SK-N-SH treated with all-trans-retinoic acid at 6 μM for 48 hours (cell line): ENCODE measurements at regions not wholly inside any gene's neighbourhood (a gene's known extent, or its start where the extent isn't known, plus 50 kb on each side); places are given as distances from the start of the nearest gene placed in this dataset.

ENCODE experiments used
- ATAC-seq: fragments of 200-7000 bp; cut with Tn5 transposase; 3 replicates; pipeline ENCODE4 v1.9.1; 2020; ENCODE audit warnings: mild to moderate bottlenecking, moderate library complexity
- ARNTL ChIP-seq: fragments of 450-650 bp; formaldehyde crosslinking; IDR thresholded peaks from 2 replicates; pipeline ENCODE4 v1.5.0; 2020; ENCODE audit warnings: low read depth, mild to moderate bottlenecking, moderate library complexity, borderline replicate concordance
- BACH2 ChIP-seq: fragments of 250-450 bp; sonication (Bioruptor Pico); IDR thresholded peaks from 2 replicates; pipeline ENCODE4 v1.9.0; 2021; ENCODE audit warnings: mild to moderate bottlenecking, borderline replicate concordance
- CREB5 ChIP-seq: fragments of 250-450 bp; sonication (Bioruptor Pico); IDR thresholded peaks from 2 replicates; pipeline ENCODE4 v1.5.1; 2020; ENCODE audit warnings: low read depth, mild to moderate bottlenecking, moderate library complexity
- CSDC2 ChIP-seq: fragments of 250-450 bp; sonication (Bioruptor Pico); IDR thresholded peaks from 2 replicates; pipeline ENCODE4 v1.5.0; 2020; ENCODE audit warnings: mild to moderate bottlenecking, moderate library complexity
- ESRRG ChIP-seq: fragments of 250-450 bp; sonication (Bioruptor Pico); IDR thresholded peaks from 2 replicates; pipeline ENCODE4 v1.6.1; 2021; ENCODE audit warnings: mild to moderate bottlenecking
- GLIS3 ChIP-seq: fragments of 250-450 bp; sonication (Bioruptor Pico); IDR thresholded peaks from 2 replicates; pipeline ENCODE4 v1.5.0; 2020; ENCODE audit warnings: mild to moderate bottlenecking, moderate library complexity
- ISL1 ChIP-seq: fragments of 250-450 bp; sonication (Bioruptor Pico); IDR thresholded peaks from 2 replicates; pipeline ENCODE4 v2.1.2; 2022; ENCODE audit warnings: mild to moderate bottlenecking, moderate library complexity
- POU6F1 ChIP-seq: fragments of 250-450 bp; sonication (Bioruptor Pico); IDR thresholded peaks from 2 replicates; pipeline ENCODE4 v1.8.0; 2021; ENCODE audit warnings: low read depth, mild to moderate bottlenecking, moderate library complexity, borderline replicate concordance
- PPARA ChIP-seq: fragments of 250-450 bp; sonication (Bioruptor Pico); IDR thresholded peaks from 2 replicates; pipeline ENCODE4 v1.5.0; 2020; ENCODE audit warnings: mild to moderate bottlenecking, borderline replicate concordance
- RARB ChIP-seq: fragments of 250-450 bp; sonication (Bioruptor Pico); IDR thresholded peaks from 2 replicates; pipeline ENCODE4 v1.8.0; 2021; ENCODE audit warnings: mild to moderate bottlenecking, moderate library complexity
- TCF4 ChIP-seq: fragments of 250-450 bp; sonication (Bioruptor Pico); IDR thresholded peaks from 2 replicates; pipeline ENCODE4 v1.8.0; 2021; ENCODE audit warnings: mild to moderate bottlenecking, moderate library complexity, borderline replicate concordance
- TOX ChIP-seq: fragments of 250-450 bp; sonication (Bioruptor Pico); IDR thresholded peaks from 2 replicates; pipeline ENCODE4 v1.8.0; 2021; ENCODE audit warnings: mild to moderate bottlenecking, moderate library complexity, borderline replicate concordance
- TSHZ2 ChIP-seq: fragments of 250-450 bp; sonication (Bioruptor Pico); IDR thresholded peaks from 2 replicates; pipeline ENCODE4 v1.5.0; 2020; ENCODE audit warnings: mild to moderate bottlenecking, moderate library complexity
- ZC3H10 ChIP-seq: fragments of 250-450 bp; sonication (Bioruptor Pico); IDR thresholded peaks from 2 replicates; pipeline ENCODE4 v1.5.1; 2021; ENCODE audit warnings: mild to moderate bottlenecking, moderate library complexity
- ZFP3 ChIP-seq: fragments of 250-450 bp; sonication (Bioruptor Pico); IDR thresholded peaks from 2 replicates; pipeline ENCODE4 v1.5.0; 2020; ENCODE audit warnings: mild to moderate bottlenecking, moderate library complexity
- ZFP30 ChIP-seq: fragments of 450-650 bp; formaldehyde crosslinking; IDR thresholded peaks from 2 replicates; pipeline ENCODE4 v1.5.0; 2022; ENCODE audit warnings: mild to moderate bottlenecking, moderate library complexity
- ZNF565 ChIP-seq: fragments of 450-650 bp; formaldehyde crosslinking; conservative IDR thresholded peaks from 2 replicates; pipeline ENCODE4 v1.5.0; 2020; ENCODE audit warnings: low read depth, mild to moderate bottlenecking, moderate library complexity
- ZNF70 ChIP-seq: fragments of 450-650 bp; formaldehyde crosslinking; IDR thresholded peaks from 2 replicates; pipeline ENCODE4 v1.5.0; 2020; ENCODE audit warnings: mild to moderate bottlenecking, moderate library complexity
- ZNF8 ChIP-seq: fragments of 450-650 bp; formaldehyde crosslinking; IDR thresholded peaks from 2 replicates; pipeline ENCODE4 v1.5.0; 2020; ENCODE audit warnings: mild to moderate bottlenecking, moderate library complexity
- TF ChIP-seq, protein P1 (sequence below): fragments of 250-450 bp; sonication (Bioruptor Pico); IDR thresholded peaks from 2 replicates; pipeline ENCODE4 v1.5.1; 2021; ENCODE audit warnings: mild to moderate bottlenecking, moderate library complexity
- TF ChIP-seq, protein P2 (sequence below): fragments of 250-450 bp; sonication (Bioruptor Pico); IDR thresholded peaks from 2 replicates; pipeline ENCODE4 v1.8.0; 2020; ENCODE audit warnings: mild to moderate bottlenecking, moderate library complexity, borderline replicate concordance

DNA sequence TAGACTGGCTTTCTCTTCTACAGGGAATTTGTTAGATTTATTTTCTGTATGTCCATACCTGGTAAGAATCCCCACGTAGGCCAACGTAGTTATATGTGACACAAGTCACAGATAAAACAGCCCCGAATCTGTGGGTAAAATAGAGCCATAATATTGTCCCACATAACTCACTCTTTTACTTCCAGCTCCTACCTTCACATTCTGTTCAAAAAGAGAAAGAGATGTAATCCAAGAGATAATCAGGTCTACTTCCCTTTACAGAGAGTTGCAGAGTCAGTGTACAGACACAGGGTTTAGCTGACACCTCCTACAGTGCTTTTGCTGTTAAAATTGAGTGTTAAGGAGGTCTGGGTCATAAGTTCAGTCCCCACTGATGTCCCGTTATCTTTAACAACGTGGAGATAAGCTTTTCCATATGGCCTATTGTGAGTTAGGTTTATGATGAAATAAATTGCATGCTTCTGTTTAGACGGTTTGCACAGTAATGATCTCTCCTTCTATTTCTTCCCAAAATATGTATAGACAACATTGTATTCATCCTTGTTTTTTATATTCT, 446.5 kb downstream of the ADAMTS20 start:
- no peak for ATAC-seq

DNA sequence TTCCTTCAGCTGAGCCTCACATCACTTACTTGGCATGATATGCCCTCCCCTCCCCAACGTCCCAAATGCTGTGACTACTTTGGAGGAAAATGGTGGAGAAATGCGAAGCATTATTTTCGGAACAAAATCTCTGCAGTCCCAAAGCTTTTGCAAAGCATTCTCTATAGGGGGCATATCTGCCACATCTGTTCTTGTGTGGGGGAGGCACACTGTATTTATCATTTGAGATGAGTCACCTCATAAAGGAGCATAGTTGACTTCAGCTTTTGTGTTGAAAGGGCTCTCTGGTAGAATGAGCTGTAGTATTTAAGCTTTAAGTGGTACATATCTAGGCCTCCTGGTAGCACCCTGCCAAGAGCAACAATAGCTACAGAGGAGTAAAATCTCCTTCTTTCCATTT, 447.5 kb downstream of the ADAMTS20 start:
- ATAC-seq, result no peak
- TF ChIP-seq ZNF565 (CRISPR knock-in tag) (no peak), ZC3H10 (no peak), BACH2 (no peak), ZNF8 (CRISPR knock-in tag) (no peak), ESRRG (CRISPR knock-in tag) (no peak), PPARA (no peak), RARB (CRISPR knock-in tag) (no peak), TSHZ2 (CRISPR knock-in tag) (no peak), TOX (no peak), CREB5 (no peak), ISL1 (CRISPR knock-in tag) (no peak), ZFP3 (CRISPR knock-in tag) (no peak), GLIS3 (no peak), ZFP30 (CRISPR knock-in tag) (no peak), TCF4 (CRISPR knock-in tag) (no peak)
- TF ChIP-seq, protein P1, sequence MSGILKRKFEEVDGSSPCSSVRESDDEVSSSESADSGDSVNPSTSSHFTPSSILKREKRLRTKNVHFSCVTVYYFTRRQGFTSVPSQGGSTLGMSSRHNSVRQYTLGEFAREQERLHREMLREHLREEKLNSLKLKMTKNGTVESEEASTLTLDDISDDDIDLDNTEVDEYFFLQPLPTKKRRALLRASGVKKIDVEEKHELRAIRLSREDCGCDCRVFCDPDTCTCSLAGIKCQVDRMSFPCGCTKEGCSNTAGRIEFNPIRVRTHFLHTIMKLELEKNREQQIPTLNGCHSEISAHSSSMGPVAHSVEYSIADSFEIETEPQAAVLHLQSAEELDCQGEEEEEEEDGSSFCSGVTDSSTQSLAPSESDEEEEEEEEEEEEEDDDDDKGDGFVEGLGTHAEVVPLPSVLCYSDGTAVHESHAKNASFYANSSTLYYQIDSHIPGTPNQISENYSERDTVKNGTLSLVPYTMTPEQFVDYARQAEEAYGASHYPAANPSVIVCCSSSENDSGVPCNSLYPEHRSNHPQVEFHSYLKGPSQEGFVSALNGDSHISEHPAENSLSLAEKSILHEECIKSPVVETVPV (CRISPR knock-in tag), result no peak
- TF ChIP-seq, protein P2, sequence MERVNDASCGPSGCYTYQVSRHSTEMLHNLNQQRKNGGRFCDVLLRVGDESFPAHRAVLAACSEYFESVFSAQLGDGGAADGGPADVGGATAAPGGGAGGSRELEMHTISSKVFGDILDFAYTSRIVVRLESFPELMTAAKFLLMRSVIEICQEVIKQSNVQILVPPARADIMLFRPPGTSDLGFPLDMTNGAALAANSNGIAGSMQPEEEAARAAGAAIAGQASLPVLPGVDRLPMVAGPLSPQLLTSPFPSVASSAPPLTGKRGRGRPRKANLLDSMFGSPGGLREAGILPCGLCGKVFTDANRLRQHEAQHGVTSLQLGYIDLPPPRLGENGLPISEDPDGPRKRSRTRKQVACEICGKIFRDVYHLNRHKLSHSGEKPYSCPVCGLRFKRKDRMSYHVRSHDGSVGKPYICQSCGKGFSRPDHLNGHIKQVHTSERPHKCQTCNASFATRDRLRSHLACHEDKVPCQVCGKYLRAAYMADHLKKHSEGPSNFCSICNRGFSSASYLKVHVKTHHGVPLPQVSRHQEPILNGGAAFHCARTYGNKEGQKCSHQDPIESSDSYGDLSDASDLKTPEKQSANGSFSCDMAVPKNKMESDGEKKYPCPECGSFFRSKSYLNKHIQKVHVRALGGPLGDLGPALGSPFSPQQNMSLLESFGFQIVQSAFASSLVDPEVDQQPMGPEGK (CRISPR knock-in tag), result no peak

More for the DNA sequence above, 446.5 kb downstream of the ADAMTS20 start:
- TF ChIP-seq TCF4 (CRISPR knock-in tag) (peak; percentile 97), ZC3H10 (no peak), ARNTL (no peak), POU6F1 (CRISPR knock-in tag) (no peak), CSDC2 (CRISPR knock-in tag) (no peak), PPARA (no peak), ZNF565 (CRISPR knock-in tag) (no peak), ZNF70 (no peak), ZNF8 (CRISPR knock-in tag) (no peak), TSHZ2 (CRISPR knock-in tag) (peak; percentile 92; the same call in 1 of the 2 replicates)
